ENCODE measurements at regions not wholly inside any gene's neighbourhood (a gene's known extent, or its start where the extent isn't known, plus 50 kb on each side); places are given as distances from the start of the nearest gene placed in this dataset.

DNA sequence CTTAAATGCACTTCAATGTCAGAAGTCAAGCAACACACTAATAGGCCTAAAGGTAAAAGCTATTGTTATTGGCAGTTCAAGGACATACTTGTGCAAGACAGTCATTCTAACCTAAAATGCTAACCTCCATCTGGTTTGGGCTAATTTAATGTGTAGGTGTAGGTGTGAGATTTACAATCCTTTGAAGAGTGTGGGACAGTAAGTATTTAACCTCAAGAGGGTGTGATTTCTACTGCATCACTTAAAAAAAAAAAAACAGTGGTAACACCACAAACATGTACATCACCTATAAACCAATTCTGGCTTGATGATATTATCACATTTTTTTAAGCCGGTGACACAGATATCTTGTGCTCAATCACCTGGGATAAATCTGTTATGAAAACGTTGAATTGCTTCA is 127.5 kb upstream of the MEF2C start:
- H3K4me1 ChIP-seq (replicated peaks in 1 of 2) = peaks cover 13 to 24% of the 10 kb centered on the region in 2 donors
- in situ Hi-C loops (cut with MboI; ENCODE audit: low pct_unique_long_range_greater_than_20kb in 2 of 9, low sequenced_read_pairs in 9 of 9, unreplicated experiment in 9 of 9) = no loop called here
- H3K4me3 ChIP-seq = no peak overlapping the region
- no peak overlapping the region for H3K27ac ChIP-seq
- 82 to 100% (median 95%) methylated on average over 1 to 2 of the region's 2 CpGs; no CpG with 5 or more reads in 1 of the 10 experiments for WGBS, 10 experiments
- no peak for ATAC-seq (replicated peaks in 6 of 8)

DNA sequence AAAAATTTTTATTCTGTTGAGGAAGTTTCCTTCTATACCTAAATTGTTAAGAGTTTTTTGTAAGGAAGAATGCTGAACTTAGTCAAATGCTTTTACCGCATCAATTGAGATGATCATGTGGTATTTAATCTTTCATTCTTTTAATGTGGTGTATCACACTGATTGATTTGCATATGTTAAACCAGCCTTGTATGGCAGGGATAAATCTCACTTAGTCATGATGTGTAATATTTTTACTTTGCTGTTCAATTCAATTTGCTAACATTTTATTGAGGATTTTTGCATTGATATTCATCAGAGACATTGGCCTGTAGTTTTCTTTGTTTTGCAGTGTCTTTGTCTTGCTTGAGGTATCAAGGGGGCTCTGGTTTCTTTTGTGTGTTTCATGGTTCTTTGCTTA is 125.3 kb upstream of the MEF2C start:
- Histone ChIP-seq H3K4me3 (no peak overlapping the region), H3K27ac (no peak overlapping the region), H3K4me1 (replicated peaks in 1 of 2) (peaks cover 13 to 18% of the 10 kb centered on the region in 2 donors)
- 50 to 100% (median 93%) methylated on average over 1 of the region's 1 CpG; no CpG with 5 or more reads in 5 of the 10 experiments for WGBS, 10 experiments
- no peak for ATAC-seq (replicated peaks in 6 of 8)
- in situ Hi-C loops (cut with MboI; ENCODE audit: low pct_unique_long_range_greater_than_20kb in 2 of 9, low sequenced_read_pairs in 9 of 9, unreplicated experiment in 9 of 9) = no loop called here

DNA sequence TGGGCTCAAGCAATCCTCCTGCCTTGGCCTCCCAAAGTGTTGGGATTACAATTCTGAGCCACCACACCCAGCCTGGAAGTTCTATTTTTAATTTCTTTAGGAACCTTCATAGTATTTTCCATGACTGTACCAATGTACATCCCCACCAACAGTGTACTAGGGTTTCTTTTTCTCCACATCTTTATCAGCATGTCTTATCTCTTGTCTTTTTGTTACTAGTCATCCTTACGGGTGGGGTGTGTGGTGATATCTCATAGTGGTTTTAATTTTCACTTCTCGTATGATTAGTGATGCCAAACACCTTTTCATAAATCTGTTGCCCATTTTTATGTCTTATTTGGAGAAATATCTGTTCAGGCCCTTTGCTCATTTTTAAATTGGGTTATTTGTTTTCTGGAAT is 123.0 kb upstream of the MEF2C start:
- H3K4me3 ChIP-seq = no peak overlapping the region
- WGBS, 10 experiments = 67 to 100% (median 100%) methylated on average over 1 to 2 of the region's 2 CpGs; no CpG with 5 or more reads in 1 of the 10 experiments
- no peak overlapping the region for H3K27ac ChIP-seq
- no peaks in the 10 kb centered on the region for H3K4me1 ChIP-seq (replicated peaks in 1 of 2)
- no peak for ATAC-seq (replicated peaks in 6 of 8)
- in situ Hi-C loops (cut with MboI; ENCODE audit: low pct_unique_long_range_greater_than_20kb in 2 of 9, low sequenced_read_pairs in 9 of 9, unreplicated experiment in 9 of 9) = no loop called here

DNA sequence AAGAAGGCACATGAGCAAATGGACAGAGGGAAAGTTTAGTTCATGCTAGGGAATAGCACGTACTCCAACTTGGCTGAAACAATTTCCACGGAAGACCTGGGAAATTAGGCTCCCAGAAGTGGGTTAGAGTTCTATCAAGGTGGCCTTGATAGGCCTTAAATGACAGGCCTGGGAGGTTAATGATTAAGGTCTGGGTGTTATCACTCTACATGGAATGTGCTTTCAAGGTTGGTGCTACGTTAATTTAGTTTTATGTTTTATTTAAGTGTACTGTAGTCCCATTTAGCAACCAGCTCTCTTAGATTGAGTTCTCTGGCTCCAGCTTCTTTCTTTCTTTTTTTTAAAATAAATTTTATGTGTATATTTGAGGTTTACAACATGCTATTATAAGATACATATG is 121.4 kb upstream of the MEF2C start:
- ATAC-seq (replicated peaks in 6 of 8) = no peak
- H3K4me3 ChIP-seq = no peak overlapping the region
- WGBS, 10 experiments = 94 to 100% (median 100%) methylated on average over 1 to 3 of the region's 3 CpGs; no CpG with 5 or more reads in 3 of the 10 experiments
- in situ Hi-C loops (cut with MboI; ENCODE audit: low pct_unique_long_range_greater_than_20kb in 2 of 9, low sequenced_read_pairs in 9 of 9, unreplicated experiment in 9 of 9) = no loop called here
- no peak overlapping the region for H3K27ac ChIP-seq
- no peaks in the 10 kb centered on the region for H3K4me1 ChIP-seq (replicated peaks in 1 of 2)

DNA sequence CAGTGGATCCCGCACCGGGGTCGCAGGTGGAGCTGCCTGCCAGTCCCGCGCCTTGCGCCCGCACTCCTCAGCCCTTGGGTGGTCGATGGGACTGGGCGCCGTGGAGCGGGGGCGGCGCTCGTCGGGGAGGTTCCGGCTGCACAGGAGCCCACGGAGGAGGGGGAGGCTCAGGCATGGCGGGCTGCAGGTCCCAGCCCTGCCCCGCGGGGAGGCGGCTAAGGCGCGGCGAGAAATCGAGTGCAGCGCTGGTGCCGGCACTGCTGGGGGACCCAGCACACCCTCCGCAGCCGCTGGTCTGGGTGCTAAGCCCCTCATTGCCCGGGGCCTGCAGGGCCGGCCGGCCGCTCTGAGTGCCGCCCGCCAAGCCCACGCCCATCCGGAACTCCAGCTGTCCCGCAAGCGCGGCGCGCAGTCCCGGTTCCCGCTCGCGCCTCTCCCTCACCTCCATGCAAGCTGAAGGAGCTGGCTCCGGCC is 120.6 kb upstream of the MEF2C start:
- Histone ChIP-seq H3K4me1 (replicated peaks in 1 of 2) (no peaks in the 10 kb centered on the region), H3K27ac (no peak overlapping the region), H3K4me3 (no peak overlapping the region)
- 100% methylated on average over 1 to 2 of the region's 47 CpGs; no CpG with 5 or more reads in 8 of the 10 experiments for WGBS, 10 experiments
- no peak for ATAC-seq (replicated peaks in 6 of 8)
- in situ Hi-C loops (cut with MboI; ENCODE audit: low pct_unique_long_range_greater_than_20kb in 2 of 9, low sequenced_read_pairs in 9 of 9, unreplicated experiment in 9 of 9) = no loop called here

DNA sequence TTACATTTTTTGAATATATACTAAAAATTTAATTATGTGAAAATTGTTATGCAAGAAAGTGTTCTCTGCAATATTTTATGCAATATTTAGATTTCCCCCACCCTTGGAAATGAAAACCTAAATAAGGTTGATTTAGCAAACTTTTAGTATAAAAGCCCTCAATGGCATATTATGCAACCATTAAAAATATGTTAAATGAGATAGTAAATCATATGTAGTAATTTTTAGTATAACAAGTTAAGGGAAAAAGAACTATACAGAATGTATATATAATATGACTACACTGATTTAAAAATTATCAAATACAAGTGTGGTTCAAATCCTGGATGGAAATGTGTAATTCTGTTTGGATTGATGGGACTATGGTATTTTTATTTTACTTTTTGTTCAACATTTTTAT is 116.9 kb upstream of the MEF2C start:
- peak in 1 of 8 experiments; percentile 42 for ATAC-seq (replicated peaks in 6 of 8)
- H3K4me3 ChIP-seq = no peak overlapping the region
- H3K4me1 ChIP-seq (replicated peaks in 1 of 2) = no peaks in the 10 kb centered on the region
- in situ Hi-C loops (cut with MboI; ENCODE audit: low pct_unique_long_range_greater_than_20kb in 2 of 9, low sequenced_read_pairs in 9 of 9, unreplicated experiment in 9 of 9) = no loop called here
- no peak overlapping the region for H3K27ac ChIP-seq

DNA sequence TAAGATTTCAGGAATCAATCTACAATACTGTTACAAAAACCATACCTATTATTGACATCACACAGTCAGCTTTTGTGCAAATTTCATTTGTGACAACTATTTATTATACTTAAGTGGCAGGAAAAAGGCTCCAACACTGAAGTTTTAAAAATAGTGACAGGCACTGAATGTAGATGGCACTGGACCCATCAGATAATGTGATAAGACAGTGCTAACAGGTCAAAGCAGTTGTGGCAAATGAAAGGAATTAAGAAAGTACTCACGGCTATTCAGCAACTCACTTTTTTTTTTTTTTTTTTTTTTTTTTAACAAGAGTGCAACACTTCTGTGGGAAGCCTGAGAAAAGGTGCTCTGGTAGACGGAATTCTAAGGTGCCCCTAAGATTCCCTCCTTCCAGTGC is 115.0 kb upstream of the MEF2C start:
- 76 to 100% (median 100%) methylated on average over 1 to 2 of the region's 2 CpGs; no CpG with 5 or more reads in 1 of the 10 experiments for WGBS, 10 experiments
- H3K4me1 ChIP-seq (replicated peaks in 1 of 2) = no peaks in the 10 kb centered on the region
- in situ Hi-C loops (cut with MboI; ENCODE audit: low pct_unique_long_range_greater_than_20kb in 2 of 9, low sequenced_read_pairs in 9 of 9, unreplicated experiment in 9 of 9) = no loop called here
- H3K27ac ChIP-seq = no peak overlapping the region
- H3K4me3 ChIP-seq = no peak overlapping the region
- no peak for ATAC-seq (replicated peaks in 6 of 8)

DNA sequence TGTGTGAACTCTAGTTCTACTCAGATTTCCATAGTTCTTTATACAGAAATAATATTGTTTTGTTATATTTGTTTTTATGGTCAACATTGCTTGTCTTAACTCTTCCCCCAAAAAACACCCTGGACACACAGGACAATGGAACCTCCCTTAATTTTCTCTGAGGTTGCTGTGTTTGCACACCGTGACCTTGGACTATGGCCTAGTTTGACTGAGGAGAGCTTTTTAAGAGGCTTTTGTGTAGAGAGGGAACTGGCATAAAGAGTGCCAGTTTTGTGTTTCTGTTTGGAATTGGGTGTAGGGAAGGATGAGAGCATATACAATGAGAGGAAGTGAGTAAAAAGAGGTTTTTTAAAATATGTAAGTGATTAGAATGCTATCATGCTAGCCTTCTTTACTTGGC is 101.1 kb upstream of the MEF2C start:
- no peak for ATAC-seq (replicated peaks in 6 of 8)
- in situ Hi-C loops (cut with MboI; ENCODE audit: low pct_unique_long_range_greater_than_20kb in 2 of 9, low sequenced_read_pairs in 9 of 9, unreplicated experiment in 9 of 9) = no loop called here
- Histone ChIP-seq H3K4me1 (replicated peaks in 1 of 2) (peaks cover 0 to 2% of the 10 kb centered on the region in 2 donors), H3K27ac (no peak overlapping the region), H3K4me3 (no peak overlapping the region)
- 83 to 100% (median 100%) methylated on average over 1 of the region's 1 CpG; no CpG with 5 or more reads in 6 of the 10 experiments for WGBS, 10 experiments

DNA sequence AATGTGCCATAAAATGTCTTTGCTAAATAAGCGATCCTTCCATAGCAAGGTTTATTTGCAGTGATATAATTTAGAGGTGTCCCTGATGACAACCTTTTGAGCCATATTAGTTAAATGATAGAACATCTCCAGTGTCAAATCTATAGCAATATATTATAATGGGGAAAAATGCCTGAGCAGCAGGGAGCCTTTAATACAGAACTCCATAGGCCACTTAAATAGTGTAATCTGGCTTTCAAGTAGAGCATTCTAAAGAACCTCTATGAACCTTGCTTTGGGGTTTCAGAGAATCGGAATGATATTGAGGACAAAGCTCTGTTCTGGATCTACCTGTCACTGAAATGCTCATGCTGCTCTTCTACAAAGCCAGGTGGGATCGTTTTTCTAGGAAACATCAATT is 96.7 kb upstream of the MEF2C start:
- in situ Hi-C loops (cut with MboI; ENCODE audit: low pct_unique_long_range_greater_than_20kb in 2 of 9, low sequenced_read_pairs in 9 of 9, unreplicated experiment in 9 of 9) = no loop called here
- peak in 1 of 8 experiments; percentile 45 for ATAC-seq (replicated peaks in 6 of 8)
- Histone ChIP-seq H3K4me3 (no peak overlapping the region), H3K4me1 (replicated peaks in 1 of 2) (peaks cover 0 to 6% of the 10 kb centered on the region in 2 donors), H3K27ac (no peak overlapping the region)
- WGBS, 10 experiments = 40 to 100% (median 76%) methylated on average over 1 to 3 of the region's 3 CpGs; no CpG with 5 or more reads in 2 of the 10 experiments

DNA sequence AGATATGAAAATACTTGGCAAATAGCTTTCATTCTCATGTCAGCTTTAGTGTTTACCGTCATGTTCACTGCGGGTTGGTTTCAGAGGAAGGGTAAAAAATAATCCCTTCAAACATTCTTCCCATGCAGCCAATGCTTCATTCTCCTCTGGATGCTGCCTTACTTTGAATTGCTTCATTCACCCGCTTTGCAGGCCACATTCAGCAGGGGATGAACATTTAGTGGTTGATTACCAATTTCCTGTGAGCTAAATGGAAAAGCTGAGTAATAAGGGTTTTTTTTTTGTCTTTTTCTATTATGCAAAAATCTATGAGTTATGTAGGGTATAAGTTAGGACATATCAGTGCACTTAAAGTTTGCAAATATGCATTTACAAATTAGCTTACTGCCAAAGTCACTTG is 96.3 kb upstream of the MEF2C start:
- ATAC-seq (replicated peaks in 6 of 8) = peak in 3 of 8 experiments; percentile 22 to 49 (median 37)
- Histone ChIP-seq H3K4me1 (replicated peaks in 1 of 2) (peaks cover 0 to 6% of the 10 kb centered on the region in 2 donors), H3K4me3 (no peak overlapping the region), H3K27ac (no peak overlapping the region)
- in situ Hi-C loops (cut with MboI; ENCODE audit: low pct_unique_long_range_greater_than_20kb in 2 of 9, low sequenced_read_pairs in 9 of 9, unreplicated experiment in 9 of 9) = no loop called here
- WGBS, 10 experiments = 40 to 92% (median 67%) methylated on average over 1 to 3 of the region's 3 CpGs; no CpG with 5 or more reads in 1 of the 10 experiments

DNA sequence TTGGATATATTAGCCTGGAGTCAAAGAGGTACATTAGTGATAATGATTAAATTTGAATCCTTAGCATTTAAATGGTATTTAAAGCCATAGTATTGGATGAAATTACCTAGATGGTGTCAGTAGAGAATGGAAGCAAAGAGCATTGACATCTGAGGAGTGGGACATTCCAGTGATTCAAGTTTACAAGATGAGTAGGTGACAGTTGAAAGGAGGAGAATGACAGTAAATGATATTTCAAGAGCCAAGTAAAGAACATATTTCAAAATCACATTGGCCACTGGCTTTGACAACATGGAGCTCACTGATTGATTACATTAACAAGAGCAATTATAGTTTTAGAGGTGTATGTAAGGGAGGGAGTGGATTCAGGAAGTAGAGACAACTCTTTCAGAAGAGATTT is 93.9 kb upstream of the MEF2C start:
- ATAC-seq (replicated peaks in 6 of 8) = no peak
- no peak overlapping the region for H3K27ac ChIP-seq
- in situ Hi-C loops (cut with MboI; ENCODE audit: low pct_unique_long_range_greater_than_20kb in 2 of 9, low sequenced_read_pairs in 9 of 9, unreplicated experiment in 9 of 9) = no loop called here
- H3K4me1 ChIP-seq (replicated peaks in 1 of 2) = peaks cover 0 to 6% of the 10 kb centered on the region in 2 donors
- H3K4me3 ChIP-seq = no peak overlapping the region

DNA sequence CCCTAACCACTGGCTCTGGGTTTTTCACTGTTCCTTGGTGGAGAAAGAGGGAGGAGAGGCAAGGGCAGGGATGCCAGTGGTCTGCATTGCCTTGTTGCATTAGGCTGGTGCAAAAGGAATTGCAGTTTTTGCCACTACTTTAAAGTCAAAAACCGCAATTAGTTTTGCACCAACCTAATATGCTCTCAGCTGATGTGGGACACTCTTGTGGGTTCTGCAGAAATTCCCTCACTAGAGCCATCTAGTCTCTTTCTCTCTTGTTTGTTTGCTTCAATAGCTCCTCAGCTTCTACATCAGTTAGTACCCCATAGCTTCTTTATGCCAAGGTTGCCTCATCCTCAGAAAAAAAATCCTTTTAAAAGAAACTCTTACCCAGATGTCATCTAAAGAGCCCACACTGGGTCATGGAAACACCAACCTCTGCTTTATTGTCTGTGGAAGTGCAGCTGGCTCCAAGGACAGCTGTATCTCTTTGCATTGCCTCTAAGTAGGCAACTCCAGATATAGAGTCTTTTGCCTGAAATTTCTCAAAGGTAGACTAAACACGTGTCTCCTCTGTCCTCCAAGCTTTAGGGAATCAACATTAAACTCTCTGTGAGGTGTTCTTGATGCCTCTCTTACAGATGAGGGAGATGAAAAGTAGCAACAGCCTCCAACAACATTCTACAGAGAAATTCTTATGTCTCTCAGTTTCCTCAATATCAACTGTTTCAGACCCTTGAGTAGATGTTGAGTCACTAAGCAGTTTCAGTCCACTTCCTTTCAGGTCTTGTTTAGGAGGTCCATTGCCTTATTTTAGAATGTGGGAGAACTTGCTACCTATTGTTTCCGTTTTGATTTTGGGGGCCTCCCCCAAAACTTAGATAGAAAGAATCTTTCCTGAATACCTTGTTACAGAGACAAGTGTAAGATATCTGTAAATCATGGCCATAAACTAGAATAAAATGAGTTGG is 84.9 kb upstream of the MEF2C start:
- in situ Hi-C loops (cut with MboI; ENCODE audit: low pct_unique_long_range_greater_than_20kb in 2 of 9, low sequenced_read_pairs in 9 of 9, unreplicated experiment in 9 of 9) = no loop called here
- Histone ChIP-seq H3K4me3 (no peak overlapping the region), H3K4me1 (replicated peaks in 1 of 2) (no peaks in the 10 kb centered on the region), H3K27ac (no peak overlapping the region)
- WGBS, 10 experiments = 51 to 100% (median 77%) methylated on average over 1 to 3 of the region's 3 CpGs
- ATAC-seq (replicated peaks in 6 of 8) = no peak

DNA sequence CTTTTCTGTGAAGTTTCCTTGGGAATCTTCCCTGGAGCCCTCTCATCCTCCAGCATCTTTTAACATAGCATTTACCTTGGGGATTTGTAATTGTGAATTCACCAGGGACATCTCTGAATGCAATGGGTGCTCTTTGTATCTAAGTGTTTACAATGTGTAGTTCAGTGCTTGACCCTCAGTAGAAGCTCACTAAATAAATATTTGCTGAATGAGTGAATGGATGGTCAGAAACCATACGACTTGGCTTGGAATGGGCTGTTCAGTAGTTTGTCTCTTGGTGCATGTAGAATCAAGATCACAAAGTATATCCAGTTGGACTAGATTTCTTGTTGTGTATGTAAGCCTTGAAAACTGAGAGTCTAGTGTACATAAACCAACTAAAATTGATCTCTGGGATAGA is 81.8 kb upstream of the MEF2C start:
- H3K27ac ChIP-seq = no peak overlapping the region
- in situ Hi-C loops (cut with MboI; ENCODE audit: low pct_unique_long_range_greater_than_20kb in 2 of 9, low sequenced_read_pairs in 9 of 9, unreplicated experiment in 9 of 9) = no loop called here
- ATAC-seq (replicated peaks in 6 of 8) = peak in 1 of 8 experiments; percentile 79
- no peak overlapping the region for H3K4me3 ChIP-seq
- WGBS, 10 experiments = 50 to 100% (median 83%) methylated on average over 1 of the region's 1 CpG; no CpG with 5 or more reads in 1 of the 10 experiments
- H3K4me1 ChIP-seq (replicated peaks in 1 of 2) = no peaks in the 10 kb centered on the region
